ENCODE measurements at regions not wholly inside any gene's neighbourhood (a gene's known extent, or its start where the extent isn't known, plus 50 kb on each side); places are given as distances from the start of the nearest gene placed in this dataset.

GRCh38 chr14:42011221-42011620, 404.5 kb downstream of the LRFN5 start:
- no peak overlapping the region for H3K4me2 ChIP-seq (ENCODE audit: low read length)
- no peaks in the 10 kb centered on the region for H3K79me1 ChIP-seq (ENCODE audit: low read length)
- H4K8ac ChIP-seq (ENCODE audit: low read depth, low read length), result no peak overlapping the region
- no peak for DNase-seq
- no peak overlapping the region for H4K12ac ChIP-seq (ENCODE audit: low read depth, low read length)
- no peak overlapping the region for H3K4me3 ChIP-seq (ENCODE audit: low read depth, low read length)
- H2BK12ac ChIP-seq (ENCODE audit: low read length), result no peak overlapping the region
- no peak overlapping the region for H3K27ac ChIP-seq (ENCODE audit: low read depth, low read length)
- no peak overlapping the region for H2BK120ac ChIP-seq (ENCODE audit: insufficient read depth, low read length, poor library complexity)
- H3K9me3 ChIP-seq (ENCODE audit: insufficient read depth, low read depth, low read length), result no peaks in the 10 kb centered on the region
- no peak overlapping the region for H4K91ac ChIP-seq (ENCODE audit: low read depth, low read length)
- H3K14ac ChIP-seq (ENCODE audit: low read length), result no peak overlapping the region
- no peak overlapping the region for H3K9ac ChIP-seq (ENCODE audit: low read length)
- no CpG with 5 or more reads among the region's 1 CpG for WGBS (ENCODE audit: extremely low coverage, insufficient coverage, insufficient read length)
- H3K23ac ChIP-seq (ENCODE audit: low read length), result no peak overlapping the region
- no peaks in the 10 kb centered on the region for H3K79me2 ChIP-seq (ENCODE audit: control insufficient read depth, insufficient read depth, low read length, poor library complexity)
- H3K36me3 ChIP-seq (ENCODE audit: control insufficient read depth in 1 of 2, insufficient read depth in 2 of 2, low read length in 2 of 2), result no peaks in the 10 kb centered on the region
- H3K4me1 ChIP-seq (ENCODE audit: control insufficient read depth in 1 of 2, insufficient read depth in 2 of 2, low read length in 2 of 2), result no peaks in the 10 kb centered on the region
- no peak overlapping the region for H2AFZ ChIP-seq (ENCODE audit: insufficient read depth, low read length, poor library complexity)
- no peak overlapping the region for H3K18ac ChIP-seq (ENCODE audit: low read length)
- no peaks in the 10 kb centered on the region for H3K27me3 ChIP-seq (ENCODE audit: insufficient read depth, low read length)
- no peak overlapping the region for H3K4ac ChIP-seq (ENCODE audit: low read depth, low read length)
- no peak overlapping the region for H2AK5ac ChIP-seq (ENCODE audit: low read length)
- no peak overlapping the region for H2BK5ac ChIP-seq (ENCODE audit: low read depth, low read length, poor library complexity)

GRCh38 chr14:42004321-42004720, 397.6 kb downstream of the LRFN5 start:
- no peak overlapping the region for H3K4me3 ChIP-seq (ENCODE audit: low read depth, low read length)
- H2BK12ac ChIP-seq (ENCODE audit: low read length), result no peak overlapping the region
- H3K36me3 ChIP-seq (ENCODE audit: control insufficient read depth in 1 of 2, insufficient read depth in 2 of 2, low read length in 2 of 2), result no peaks in the 10 kb centered on the region
- H3K23ac ChIP-seq (ENCODE audit: low read length), result no peak overlapping the region
- no CpG with 5 or more reads among the region's 1 CpG for WGBS (ENCODE audit: extremely low coverage, insufficient coverage, insufficient read length)
- H3K4ac ChIP-seq (ENCODE audit: low read depth, low read length), result no peak overlapping the region
- no peaks in the 10 kb centered on the region for H3K9me3 ChIP-seq (ENCODE audit: insufficient read depth, low read depth, low read length)
- H3K4me2 ChIP-seq (ENCODE audit: low read length), result no peak overlapping the region
- no peaks in the 10 kb centered on the region for H3K4me1 ChIP-seq (ENCODE audit: control insufficient read depth in 1 of 2, insufficient read depth in 2 of 2, low read length in 2 of 2)
- no peak overlapping the region for H2AK5ac ChIP-seq (ENCODE audit: low read length)
- no peak overlapping the region for H3K18ac ChIP-seq (ENCODE audit: low read length)
- no peak overlapping the region for H4K12ac ChIP-seq (ENCODE audit: low read depth, low read length)
- H3K27me3 ChIP-seq (ENCODE audit: insufficient read depth, low read length), result no peaks in the 10 kb centered on the region
- no peaks in the 10 kb centered on the region for H3K79me1 ChIP-seq (ENCODE audit: low read length)
- no peak for DNase-seq
- H2BK5ac ChIP-seq (ENCODE audit: low read depth, low read length, poor library complexity), result no peak overlapping the region
- H3K79me2 ChIP-seq (ENCODE audit: control insufficient read depth, insufficient read depth, low read length, poor library complexity), result no peaks in the 10 kb centered on the region
- no peak overlapping the region for H2AFZ ChIP-seq (ENCODE audit: insufficient read depth, low read length, poor library complexity)
- no peak overlapping the region for H3K27ac ChIP-seq (ENCODE audit: low read depth, low read length)
- H4K91ac ChIP-seq (ENCODE audit: low read depth, low read length), result no peak overlapping the region
- no peak overlapping the region for H4K8ac ChIP-seq (ENCODE audit: low read depth, low read length)
- H3K14ac ChIP-seq (ENCODE audit: low read length), result no peak overlapping the region
- H2BK120ac ChIP-seq (ENCODE audit: insufficient read depth, low read length, poor library complexity), result no peak overlapping the region
- no peak overlapping the region for H3K9ac ChIP-seq (ENCODE audit: low read length)

GRCh38 chr14:42002141-42002540, 395.5 kb downstream of the LRFN5 start:
- Histone ChIP-seq H3K4me2 (ENCODE audit: low read length) (no peak overlapping the region), H3K27me3 (ENCODE audit: insufficient read depth, low read length) (no peaks in the 10 kb centered on the region), H3K79me1 (ENCODE audit: low read length) (no peaks in the 10 kb centered on the region), H3K79me2 (ENCODE audit: control insufficient read depth, insufficient read depth, low read length, poor library complexity) (no peaks in the 10 kb centered on the region), H4K91ac (ENCODE audit: low read depth, low read length) (no peak overlapping the region), H4K8ac (ENCODE audit: low read depth, low read length) (no peak overlapping the region), H2AFZ (ENCODE audit: insufficient read depth, low read length, poor library complexity) (no peak overlapping the region), H3K36me3 (ENCODE audit: control insufficient read depth in 1 of 2, insufficient read depth in 2 of 2, low read length in 2 of 2) (no peaks in the 10 kb centered on the region), H3K4ac (ENCODE audit: low read depth, low read length) (no peak overlapping the region), H3K9me3 (ENCODE audit: insufficient read depth, low read depth, low read length) (no peaks in the 10 kb centered on the region), H2BK5ac (ENCODE audit: low read depth, low read length, poor library complexity) (no peak overlapping the region), H3K18ac (ENCODE audit: low read length) (no peak overlapping the region), H2BK12ac (ENCODE audit: low read length) (no peak overlapping the region), H2AK5ac (ENCODE audit: low read length) (no peak overlapping the region), H3K4me1 (ENCODE audit: control insufficient read depth in 1 of 2, insufficient read depth in 2 of 2, low read length in 2 of 2) (no peaks in the 10 kb centered on the region), H3K23ac (ENCODE audit: low read length) (no peak overlapping the region), H3K27ac (ENCODE audit: low read depth, low read length) (no peak overlapping the region), H3K14ac (ENCODE audit: low read length) (no peak overlapping the region), H3K9ac (ENCODE audit: low read length) (no peak overlapping the region), H3K4me3 (ENCODE audit: low read depth, low read length) (no peak overlapping the region), H2BK120ac (ENCODE audit: insufficient read depth, low read length, poor library complexity) (no peak overlapping the region), H4K12ac (ENCODE audit: low read depth, low read length) (no peak overlapping the region)
- peak in 1 of 2 donors; percentile 44 for DNase-seq
- WGBS (ENCODE audit: extremely low coverage, insufficient coverage, insufficient read length), result no CpG with 5 or more reads among the region's 2 CpGs

GRCh38 chr14:42001431-42001830, 394.8 kb downstream of the LRFN5 start:
- no peaks in the 10 kb centered on the region for H3K79me2 ChIP-seq (ENCODE audit: control insufficient read depth, insufficient read depth, low read length, poor library complexity)
- no peak overlapping the region for H2BK12ac ChIP-seq (ENCODE audit: low read length)
- no peak overlapping the region for H2BK5ac ChIP-seq (ENCODE audit: low read depth, low read length, poor library complexity)
- H3K18ac ChIP-seq (ENCODE audit: low read length), result no peak overlapping the region
- H3K4me2 ChIP-seq (ENCODE audit: low read length), result no peak overlapping the region
- no peak overlapping the region for H3K4ac ChIP-seq (ENCODE audit: low read depth, low read length)
- H3K36me3 ChIP-seq (ENCODE audit: control insufficient read depth in 1 of 2, insufficient read depth in 2 of 2, low read length in 2 of 2), result no peaks in the 10 kb centered on the region
- H3K9me3 ChIP-seq (ENCODE audit: insufficient read depth, low read depth, low read length), result no peaks in the 10 kb centered on the region
- no peak overlapping the region for H3K23ac ChIP-seq (ENCODE audit: low read length)
- peak in 1 of 2 donors; percentile 37 for DNase-seq
- no peak overlapping the region for H3K4me3 ChIP-seq (ENCODE audit: low read depth, low read length)
- H4K8ac ChIP-seq (ENCODE audit: low read depth, low read length), result no peak overlapping the region
- H3K79me1 ChIP-seq (ENCODE audit: low read length), result no peaks in the 10 kb centered on the region
- no peaks in the 10 kb centered on the region for H3K27me3 ChIP-seq (ENCODE audit: insufficient read depth, low read length)
- no peak overlapping the region for H4K12ac ChIP-seq (ENCODE audit: low read depth, low read length)
- no peaks in the 10 kb centered on the region for H3K4me1 ChIP-seq (ENCODE audit: control insufficient read depth in 1 of 2, insufficient read depth in 2 of 2, low read length in 2 of 2)
- no peak overlapping the region for H2AK5ac ChIP-seq (ENCODE audit: low read length)
- no peak overlapping the region for H3K27ac ChIP-seq (ENCODE audit: low read depth, low read length)
- H2AFZ ChIP-seq (ENCODE audit: insufficient read depth, low read length, poor library complexity), result no peak overlapping the region
- H4K91ac ChIP-seq (ENCODE audit: low read depth, low read length), result no peak overlapping the region
- no peak overlapping the region for H2BK120ac ChIP-seq (ENCODE audit: insufficient read depth, low read length, poor library complexity)
- no peak overlapping the region for H3K9ac ChIP-seq (ENCODE audit: low read length)
- WGBS (ENCODE audit: extremely low coverage, insufficient coverage, insufficient read length), result no CpG with 5 or more reads among the region's 3 CpGs
- no peak overlapping the region for H3K14ac ChIP-seq (ENCODE audit: low read length)
